OCI-LY3 (cell line): ENCODE measurements at regions not wholly inside any gene's neighbourhood (a gene's known extent, or its start where the extent isn't known, plus 50 kb on each side); places are given as distances from the start of the nearest gene placed in this dataset.

Experiments used
- H2AFZ ChIP-seq: fragments of 200-600, 300-600 bp; shearing (Covaris generic); 2 replicates; pipeline ENCODE4 v1.6.0; 2014; ENCODE audit warnings: antibody characterized with exemption, low read depth, low read length
- H3K27ac ChIP-seq: fragments of 200-600, 300-600 bp; sonication (generic); 2 replicates; pipeline ENCODE4 v1.5.1; 2014; ENCODE audit warnings: mild to moderate bottlenecking, low read length, moderate library complexity, mixed read lengths
- H3K27me3 ChIP-seq: fragments of 200-600, 300-600 bp; sonication (generic); 2 replicates; pipeline ENCODE4 v1.6.1; 2014; ENCODE audit warnings: low read depth, low read length, mixed read lengths
- H3K36me3 ChIP-seq: fragments of 200-600, 300-600 bp; sonication (generic); replicated peaks from 2 replicates; pipeline ENCODE3; 2014; ENCODE audit warnings: low read depth, low read length, mixed read lengths
- H3K4me1 ChIP-seq: fragments of 300-600, 200-600 bp; sonication (generic); 2 replicates; pipeline ENCODE4 v1.6.1; 2014; ENCODE audit warnings: low read length, mixed read lengths
- H3K4me2 ChIP-seq: fragments of 200-600, 300-600 bp; sonication (generic); 2 replicates; pipeline ENCODE4 v1.6.1; 2014; ENCODE audit warnings: low read length, mixed read lengths
- H3K4me3 ChIP-seq: fragments of 300-600, 200-600 bp; sonication (generic); 2 replicates; pipeline ENCODE4 v1.5.1; 2014; ENCODE audit warnings: antibody characterized with exemption, mild to moderate bottlenecking, low read length, moderate library complexity
- H3K79me2 ChIP-seq: fragments of 300-600, 200-600 bp; shearing (Covaris generic); 2 replicates; pipeline ENCODE4 v1.6.1; 2014; ENCODE audit warnings: mild to moderate bottlenecking, low read length, mixed read lengths
- H3K9ac ChIP-seq: fragments of 300-600, 200-600 bp; shearing (Covaris generic); 2 replicates; pipeline ENCODE4 v1.6.0; 2014; ENCODE audit warnings: mild to moderate bottlenecking, low read length, moderate library complexity
- H3K9me3 ChIP-seq: fragments of 200-600, 300-600 bp; shearing (Covaris generic); 2 replicates; pipeline ENCODE4 v1.6.1; 2014; ENCODE audit warnings: low read length, mixed read lengths; ENCODE audit not compliant: insufficient read depth
- H4K20me1 ChIP-seq: fragments of 200-600, 300-600 bp; sonication (generic); 2 replicates; pipeline ENCODE4 v1.6.1; 2016; ENCODE audit warnings: low read length, mixed read lengths; ENCODE audit not compliant: insufficient read depth
- CTCF ChIP-seq: fragments of 200-600, 300-600 bp; sonication (generic); IDR thresholded peaks from 2 replicates; pipeline ENCODE4 v1.5.1; 2014; ENCODE audit warnings: antibody characterized with exemption, low read length, low read depth
- EZH2phosphoT487 ChIP-seq: fragments of 200-600 bp; shearing (Covaris generic); IDR thresholded peaks from 2 replicates; pipeline ENCODE4 v1.6.1; 2018; ENCODE audit warnings: antibody characterized with exemption, mixed run types, low read depth

GRCh38 chr1:234972411-234973191, 156.0 kb downstream of the TOMM20 start:
- Histone ChIP-seq H3K9ac (no peak overlapping the region), H3K27ac (no peak overlapping the region), H3K4me1 (peaks cover 60% of the 10 kb centered on the region)

GRCh38 chr1:234971586-234972297, 156.9 kb downstream of the TOMM20 start:
- TF ChIP-seq CTCF (no peak), EZH2phosphoT487 (no peak)
- no peak overlapping the region for H3K27ac ChIP-seq
- no peaks in the 10 kb centered on the region for H3K36me3 ChIP-seq
- H4K20me1 ChIP-seq: no peaks in the 10 kb centered on the region
- H3K4me2 ChIP-seq: peak overlapping the region; percentile 32
- no peaks in the 10 kb centered on the region for H3K27me3 ChIP-seq
- no peak overlapping the region for H3K4me3 ChIP-seq
- H2AFZ ChIP-seq: 0 out of 2 replicates have a peak overlapping the region, but pooled peaks have one; percentile 19
- H3K9ac ChIP-seq: no peak overlapping the region
- no peaks in the 10 kb centered on the region for H3K79me2 ChIP-seq
- H3K9me3 ChIP-seq: no peaks in the 10 kb centered on the region
- peaks cover 52% of the 10 kb centered on the region for H3K4me1 ChIP-seq

More at GRCh38 chr1:234972411-234973191, 156.0 kb downstream of the TOMM20 start:
- Histone ChIP-seq H3K9me3 (no peaks in the 10 kb centered on the region), H3K79me2 (no peaks in the 10 kb centered on the region), H3K36me3 (no peaks in the 10 kb centered on the region), H2AFZ (no peak overlapping the region), H4K20me1 (no peaks in the 10 kb centered on the region), H3K4me2 (no peak overlapping the region), H3K27me3 (no peaks in the 10 kb centered on the region), H3K4me3 (no peak overlapping the region)
- TF ChIP-seq EZH2phosphoT487 (no peak), CTCF (no peak)

- Histone ChIP-seq H2AFZ (peak overlapping the region; percentile 19; the same call in 1 of the 2 replicates), H3K4me2 (peak overlapping the region; percentile 72), H4K20me1 (no peaks in the 10 kb centered on the region), H3K4me1 (peaks cover 45% of the 10 kb centered on the region), H3K79me2 (no peaks in the 10 kb centered on the region), H3K27me3 (no peaks in the 10 kb centered on the region), H3K36me3 (no peaks in the 10 kb centered on the region), H3K9me3 (no peaks in the 10 kb centered on the region), H3K9ac (0 out of 2 replicates have a peak overlapping the region, but pooled peaks have one; percentile 42), H3K27ac (no peak overlapping the region), H3K4me3 (no peak overlapping the region)
- TF ChIP-seq EZH2phosphoT487: no peak
- no peak for TF ChIP-seq CTCF
These were observed 157.7 kb downstream of the TOMM20 start for GRCh38 chr1:234970731-234971476.
